GM12873 (cell line): ENCODE measurements at regions not wholly inside any gene's neighbourhood (a gene's known extent, or its start where the extent isn't known, plus 50 kb on each side); places are given as distances from the start of the nearest gene placed in this dataset.

Experiments used
- TF ChIP-seq, protein P1 (sequence below): IDR thresholded peaks from 2 replicates; pipeline ENCODE4 v1.5.1; 2012; ENCODE audit warnings: low read depth, mild to moderate bottlenecking, moderate library complexity, low read length, control low read depth; ENCODE audit not compliant: insufficient read depth; ENCODE audit errors: missing control alignments

GRCh38 chr1:221903594-221903993 lies 161.7 kb upstream of the DUSP10 start:
- TF ChIP-seq, protein P1, sequence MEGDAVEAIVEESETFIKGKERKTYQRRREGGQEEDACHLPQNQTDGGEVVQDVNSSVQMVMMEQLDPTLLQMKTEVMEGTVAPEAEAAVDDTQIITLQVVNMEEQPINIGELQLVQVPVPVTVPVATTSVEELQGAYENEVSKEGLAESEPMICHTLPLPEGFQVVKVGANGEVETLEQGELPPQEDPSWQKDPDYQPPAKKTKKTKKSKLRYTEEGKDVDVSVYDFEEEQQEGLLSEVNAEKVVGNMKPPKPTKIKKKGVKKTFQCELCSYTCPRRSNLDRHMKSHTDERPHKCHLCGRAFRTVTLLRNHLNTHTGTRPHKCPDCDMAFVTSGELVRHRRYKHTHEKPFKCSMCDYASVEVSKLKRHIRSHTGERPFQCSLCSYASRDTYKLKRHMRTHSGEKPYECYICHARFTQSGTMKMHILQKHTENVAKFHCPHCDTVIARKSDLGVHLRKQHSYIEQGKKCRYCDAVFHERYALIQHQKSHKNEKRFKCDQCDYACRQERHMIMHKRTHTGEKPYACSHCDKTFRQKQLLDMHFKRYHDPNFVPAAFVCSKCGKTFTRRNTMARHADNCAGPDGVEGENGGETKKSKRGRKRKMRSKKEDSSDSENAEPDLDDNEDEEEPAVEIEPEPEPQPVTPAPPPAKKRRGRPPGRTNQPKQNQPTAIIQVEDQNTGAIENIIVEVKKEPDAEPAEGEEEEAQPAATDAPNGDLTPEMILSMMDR = no peak

GRCh38 chr1:221902961-221903360 lies 161.1 kb upstream of the DUSP10 start:
- TF ChIP-seq, protein P1 = no peak

DNA sequence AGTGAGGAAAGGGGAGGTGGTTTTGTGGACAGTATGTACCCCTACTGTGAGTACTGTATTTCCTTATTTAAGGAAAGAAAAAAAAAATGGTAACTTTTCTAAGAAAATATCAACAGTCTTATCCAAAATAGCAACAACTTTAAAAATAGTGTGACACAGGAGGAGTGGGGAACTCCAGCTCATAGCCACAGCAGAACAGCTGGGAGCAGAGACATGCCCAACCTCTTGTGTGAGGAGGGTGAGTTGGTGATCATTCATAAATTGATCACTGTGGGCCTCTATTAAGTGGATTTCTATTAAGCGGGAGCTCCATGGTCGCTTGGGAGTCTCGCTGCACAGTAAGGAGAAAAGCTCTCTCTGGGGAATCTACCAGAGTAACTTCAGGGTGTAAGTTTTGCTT lies 158.8 kb upstream of the DUSP10 start:
- TF ChIP-seq, protein P1 = no peak

DNA sequence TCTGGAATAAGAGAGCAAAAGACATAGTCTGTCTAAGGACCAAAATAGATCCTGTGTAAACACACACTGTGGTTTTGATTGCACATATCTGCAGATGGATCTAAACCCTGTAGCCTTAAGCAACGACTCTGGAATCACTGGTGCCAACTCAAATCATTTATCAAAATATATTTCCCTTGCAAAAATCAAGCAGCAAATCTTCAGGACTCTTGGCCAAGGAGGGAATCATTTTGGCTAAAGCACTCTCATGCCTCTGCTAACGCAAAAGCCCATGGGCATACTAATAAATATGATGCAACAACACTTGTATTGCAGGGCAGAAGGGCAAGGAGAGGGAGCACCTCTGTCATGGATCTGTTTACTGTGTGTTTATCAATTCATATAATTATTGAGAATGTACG lies 155.4 kb upstream of the DUSP10 start:
- TF ChIP-seq, protein P1 = no peak

GRCh38 chr1:221892301-221892830 lies 150.5 kb upstream of the DUSP10 start:
- TF ChIP-seq, protein P1 = no peak

- TF ChIP-seq, protein P1 = no peak
Observed at GRCh38 chr1:221891708-221892107, 149.8 kb upstream of the DUSP10 start.

DNA sequence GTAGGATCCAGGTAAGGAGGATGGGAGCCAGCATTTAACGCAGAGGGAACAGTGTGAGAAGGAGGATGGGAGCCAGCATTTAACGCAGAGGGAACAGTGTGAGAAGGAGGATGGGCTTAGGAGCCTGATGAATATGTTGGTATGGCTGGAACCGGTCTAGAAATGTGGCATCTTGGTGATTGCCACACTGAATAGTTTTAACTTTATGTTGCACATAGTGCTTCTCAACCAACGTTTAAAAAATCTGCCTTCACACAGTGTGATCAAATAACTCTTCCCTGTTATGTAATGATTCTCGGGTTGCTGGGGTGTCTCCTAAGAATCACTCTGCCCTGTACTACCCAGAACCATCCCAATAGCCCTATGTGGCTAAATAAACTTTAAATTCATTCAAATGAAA lies 146.9 kb upstream of the DUSP10 start:
- TF ChIP-seq, protein P1 = no peak
